Inflammatory macrophage treated with lipopolysaccharide for 1 hour (primary cell): ENCODE measurements at regions not wholly inside any gene's neighbourhood (a gene's known extent, or its start where the extent isn't known, plus 50 kb on each side); places are given as distances from the start of the nearest gene placed in this dataset.
A peak's percentile ranks its signal among the peaks of the same experiment; 100 is the strongest.

Experiments used
- DNase-seq, 2 donors: peaks; one replicate each; pipeline ENCODE4 v3.0.0-alpha.2; 2020 to 2022

GRCh38 chr9:116101516-116101915, 52.1 kb upstream of the PAPPA start:
- DNase-seq, result peak in 1 of 2 donors; percentile 1

- no peak for DNase-seq
Measured at GRCh38 chr9:116102596-116102995, 51.0 kb upstream of the PAPPA start.
